CD8-positive, alpha-beta memory T cell (primary cell): ENCODE measurements at regions not wholly inside any gene's neighbourhood (a gene's known extent, or its start where the extent isn't known, plus 50 kb on each side); places are given as distances from the start of the nearest gene placed in this dataset.
"Not testable (repeated sequence)": the region's sequence is repeated elsewhere in the genome, so short reads cannot be mapped to it uniquely, and the experiment has no call there.

Experiments used
- CTCF ChIA-PET: fragments of 350-600 bp; sonication (Branson Sonifier 250); formaldehyde crosslinking; loops from one replicate; lab custom pipeline; 2021; ENCODE audit warnings: antibody characterized with exemption; lab: Charles Lee
- POLR2A ChIA-PET: fragments of 350-600 bp; sonication (Branson Sonifier 250); formaldehyde crosslinking; loops from one replicate; lab custom pipeline; 2021; ENCODE audit warnings: antibody characterized with exemption; lab: Charles Lee
- DNase-seq, 5 donors: peaks; one replicate each; pipeline versions ENCODE4 v3.0.0 to v3.0.0-alpha.2; 2020 to 2022; ENCODE audit warnings: mixed read lengths in 1 of 5
- H3K27ac ChIP-seq: one replicate; pipeline ENCODE4 v1.7.0; 2013; ENCODE audit warnings: low read depth, mild to moderate bottlenecking, low read length, moderate library complexity
- H3K27me3 ChIP-seq: 2 replicates; pipeline ENCODE4 v1.7.0; 2013; ENCODE audit warnings: low read length, mild to moderate bottlenecking; ENCODE audit not compliant: insufficient read depth, poor library complexity, severe bottlenecking
- H3K36me3 ChIP-seq: 2 replicates; pipeline ENCODE4 v1.7.0; 2013; ENCODE audit warnings: mild to moderate bottlenecking, low read length, moderate library complexity; ENCODE audit not compliant: insufficient read depth
- H3K4me1 ChIP-seq: 2 replicates; pipeline ENCODE4 v1.7.0; 2013; ENCODE audit warnings: mild to moderate bottlenecking, low read length, moderate library complexity; ENCODE audit not compliant: insufficient read depth
- H3K4me3 ChIP-seq: 2 replicates; pipeline ENCODE4 v1.7.0; 2013; ENCODE audit warnings: mild to moderate bottlenecking, low read length
- H3K9me3 ChIP-seq: 2 replicates; pipeline ENCODE4 v1.7.0; 2013; ENCODE audit warnings: mild to moderate bottlenecking, low read length
- H3K27ac Mint-ChIP-seq, 8 donors: one replicate each; pipeline ENCODE4 v1.8.0; 2020 to 2021; ENCODE audit warnings: mixed read lengths in 8 of 8, mild to moderate bottlenecking in 6 of 8, inconsistent platforms in 3 of 8, moderate library complexity in 3 of 8
- H3K27me3 Mint-ChIP-seq, 2 donors: one replicate each; pipeline ENCODE4 v1.8.0; 2020 to 2021; ENCODE audit warnings: mixed read lengths in 2 of 2, mild to moderate bottlenecking in 1 of 2, moderate library complexity in 1 of 2
- H3K36me3 Mint-ChIP-seq, 3 donors: one replicate each; pipeline ENCODE4 v1.8.0; 2020 to 2021; ENCODE audit warnings: mixed read lengths in 3 of 3, inconsistent platforms in 1 of 3, mild to moderate bottlenecking in 1 of 3
- H3K4me1 Mint-ChIP-seq, 3 donors: one replicate each; pipeline ENCODE4 v1.8.0; 2020 to 2021; ENCODE audit warnings: mixed read lengths in 3 of 3, inconsistent platforms in 1 of 3, mild to moderate bottlenecking in 1 of 3
- H3K4me3 Mint-ChIP-seq, 7 donors: one replicate each; pipeline ENCODE4 v1.8.0; 2020 to 2021; ENCODE audit warnings: mixed read lengths in 7 of 7, mild to moderate bottlenecking in 6 of 7, moderate library complexity in 4 of 7, inconsistent platforms in 2 of 7
- H3K9me3 Mint-ChIP-seq, 5 donors: one replicate each; pipeline ENCODE4 v1.8.0; 2020 to 2022; ENCODE audit warnings: mixed read lengths in 5 of 5, mild to moderate bottlenecking in 3 of 5, moderate library complexity in 2 of 5, inconsistent platforms in 1 of 5

DNA sequence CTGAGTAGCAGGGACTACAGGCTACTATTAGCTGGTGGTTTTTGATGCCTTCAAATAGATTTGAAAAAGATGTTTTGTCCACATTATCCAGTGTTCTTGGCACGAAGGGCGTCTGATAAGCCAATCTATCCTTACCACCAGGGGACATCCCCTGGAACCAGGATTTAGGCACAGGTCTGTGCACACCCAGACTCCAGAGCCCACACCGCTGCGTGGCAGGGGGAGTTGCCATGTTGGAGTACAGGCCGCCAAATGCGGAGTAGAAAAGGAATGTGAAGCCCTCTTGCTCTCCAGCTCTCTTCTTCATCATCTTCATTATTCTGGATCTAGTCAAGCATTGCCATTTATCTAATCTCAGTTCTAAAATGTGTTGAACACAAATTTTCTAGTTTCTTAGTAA, 54.3 kb downstream of the RNU1-4 start:
- H3K27me3 Mint-ChIP-seq = peaks cover 0 to 10% of the 10 kb centered on the region in 2 donors
- H3K27ac ChIP-seq, H3K4me3 Mint-ChIP-seq, H3K27ac Mint-ChIP-seq, H3K9me3 ChIP-seq, H3K9me3 Mint-ChIP-seq, H3K36me3 ChIP-seq, H3K27me3 ChIP-seq, H3K4me1 Mint-ChIP-seq, POLR2A ChIA-PET, CTCF ChIA-PET, H3K4me3 ChIP-seq, H3K36me3 Mint-ChIP-seq, H3K4me1 ChIP-seq: not testable (repeated sequence)
- DNase-seq = peak in 1 of 5 donors; percentile 23

DNA sequence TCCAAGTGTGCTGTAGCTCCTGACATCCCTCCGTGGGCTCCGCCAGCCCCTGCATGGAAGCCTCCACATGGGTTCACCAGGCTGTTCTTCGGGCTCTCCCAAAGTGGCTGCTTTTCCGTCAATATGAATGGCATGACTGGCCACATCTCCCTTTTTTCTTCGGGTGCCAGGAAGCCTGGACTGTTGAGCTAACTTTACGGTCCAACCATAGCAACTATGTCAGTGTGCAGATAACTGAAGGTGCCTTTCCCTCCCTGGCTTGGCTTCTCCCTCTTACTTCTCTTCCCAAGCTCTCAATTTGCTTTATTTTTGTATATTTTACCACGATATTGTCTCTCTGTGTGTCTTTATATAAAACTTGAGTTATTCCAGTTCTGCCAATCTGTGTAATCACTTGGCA, 54.8 kb downstream of the RNU1-4 start:
- peaks cover 0 to 10% of the 10 kb centered on the region in 2 donors for H3K27me3 Mint-ChIP-seq
- H3K4me1 ChIP-seq, DNase-seq, H3K4me1 Mint-ChIP-seq, H3K9me3 ChIP-seq, H3K4me3 ChIP-seq, H3K9me3 Mint-ChIP-seq, H3K4me3 Mint-ChIP-seq, CTCF ChIA-PET, POLR2A ChIA-PET, H3K27me3 ChIP-seq, H3K36me3 ChIP-seq, H3K36me3 Mint-ChIP-seq, H3K27ac ChIP-seq, H3K27ac Mint-ChIP-seq: not testable (repeated sequence)

DNA sequence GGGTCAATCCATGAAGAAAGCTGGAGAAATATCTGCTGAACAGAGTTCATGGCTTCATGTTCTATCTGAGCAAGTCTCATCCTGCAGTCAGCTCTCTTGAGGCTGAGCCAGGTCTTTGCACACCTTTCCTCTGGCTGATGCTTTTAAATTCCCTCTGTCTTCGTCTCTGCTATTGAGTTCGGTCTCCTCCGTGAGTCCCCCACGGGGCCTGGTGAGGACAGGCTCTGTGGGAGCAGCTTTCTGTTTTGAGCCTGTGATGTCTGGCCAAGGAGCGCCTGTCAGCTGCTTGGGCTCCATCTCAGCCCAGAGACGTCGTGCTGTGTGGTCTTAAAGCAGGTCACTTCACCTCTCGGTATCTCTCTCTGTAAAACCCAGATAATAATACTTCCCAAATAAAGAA, 55.9 kb downstream of the RNU1-4 start:
- H3K4me1 Mint-ChIP-seq, H3K9me3 ChIP-seq, H3K27ac Mint-ChIP-seq, H3K9me3 Mint-ChIP-seq, H3K27ac ChIP-seq, POLR2A ChIA-PET, H3K36me3 Mint-ChIP-seq, CTCF ChIA-PET, H3K4me3 Mint-ChIP-seq, H3K4me3 ChIP-seq, H3K36me3 ChIP-seq, H3K4me1 ChIP-seq, H3K27me3 ChIP-seq: not testable (repeated sequence)
- DNase-seq = peak in 1 of 5 donors; percentile 29
- H3K27me3 Mint-ChIP-seq = peaks cover 0 to 10% of the 10 kb centered on the region in 2 donors

DNA sequence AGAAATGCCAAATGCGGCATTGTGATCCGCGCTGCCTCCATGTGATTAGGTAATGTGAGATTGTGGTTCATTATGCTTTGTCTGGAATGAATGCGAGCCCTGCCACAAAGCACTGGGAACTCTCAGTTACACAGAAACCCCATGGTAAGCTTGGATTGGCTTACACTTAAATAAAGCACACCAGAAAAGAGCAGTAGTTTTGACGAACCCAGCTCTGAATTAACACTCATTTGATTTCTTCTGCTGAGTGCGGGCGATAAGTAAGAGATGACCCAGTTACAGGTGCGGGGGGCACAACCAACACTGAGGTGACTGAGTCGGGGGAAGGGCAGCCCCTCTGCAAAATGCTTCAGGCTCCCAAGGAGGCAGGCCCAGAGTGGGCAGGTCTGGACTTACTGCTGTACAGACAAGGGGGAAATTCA, 56.3 kb downstream of the RNU1-4 start:
- H3K4me3 Mint-ChIP-seq, H3K9me3 Mint-ChIP-seq: not testable (repeated sequence)
- H3K27me3 Mint-ChIP-seq = peaks cover 0 to 10% of the 10 kb centered on the region in 2 donors

DNA sequence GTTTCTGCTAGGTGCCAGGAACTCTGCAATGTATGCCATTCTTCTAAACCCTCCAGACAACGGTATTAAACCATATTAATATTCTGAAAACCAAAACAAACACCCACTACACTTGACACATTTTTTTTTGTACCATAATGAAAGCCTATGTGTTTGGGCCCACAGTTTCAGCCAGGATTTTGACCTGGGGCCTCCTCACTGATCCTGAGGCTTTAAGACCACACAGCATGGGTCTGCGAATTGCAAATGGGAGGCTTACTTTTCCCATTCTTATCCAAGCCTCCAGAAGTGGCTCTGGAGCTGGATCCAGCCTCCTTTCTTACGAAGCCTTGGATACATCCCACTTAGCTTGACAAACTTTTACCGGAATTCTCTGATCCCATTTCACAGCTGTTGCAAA, 56.7 kb downstream of the RNU1-4 start:
- H3K27ac ChIP-seq, H3K27me3 ChIP-seq, H3K27ac Mint-ChIP-seq, H3K4me1 ChIP-seq, H3K36me3 Mint-ChIP-seq, POLR2A ChIA-PET, H3K36me3 ChIP-seq, H3K9me3 ChIP-seq, CTCF ChIA-PET, H3K4me3 ChIP-seq, H3K4me1 Mint-ChIP-seq, H3K9me3 Mint-ChIP-seq, H3K4me3 Mint-ChIP-seq: not testable (repeated sequence)
- H3K27me3 Mint-ChIP-seq = peaks cover 0 to 10% of the 10 kb centered on the region in 2 donors
- peak in 1 of 5 donors; percentile 19 for DNase-seq

More for the DNA sequence above, 56.3 kb downstream of the RNU1-4 start:
- DNase-seq = peak in 1 of 5 donors; percentile 29
- H3K36me3 Mint-ChIP-seq, H3K9me3 ChIP-seq, H3K4me1 ChIP-seq, H3K27ac ChIP-seq, H3K4me1 Mint-ChIP-seq, CTCF ChIA-PET, POLR2A ChIA-PET, H3K4me3 ChIP-seq, H3K27me3 ChIP-seq, H3K36me3 ChIP-seq: not testable (repeated sequence)
- peak overlapping the region in 1 of 8 donors; percentile 57 for H3K27ac Mint-ChIP-seq

DNA sequence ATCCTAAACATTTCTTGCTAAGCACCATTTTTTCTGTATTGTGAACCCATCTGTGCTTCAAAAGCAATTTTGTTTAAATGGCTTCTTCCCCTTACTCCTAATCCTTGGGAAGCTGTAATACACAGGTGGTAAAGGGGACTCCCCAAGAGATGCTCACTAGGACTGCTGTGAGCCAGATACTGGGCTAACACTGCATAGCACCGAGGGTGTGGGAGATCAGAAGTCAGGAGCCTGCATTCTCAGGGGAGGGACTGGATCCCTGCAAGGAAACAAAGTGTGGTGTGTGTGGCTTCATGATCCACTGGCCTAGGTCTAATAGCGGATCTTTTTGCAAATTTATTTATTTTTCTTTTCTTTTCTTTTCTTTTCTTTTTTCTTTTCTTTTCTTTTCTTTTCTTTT, 57.7 kb downstream of the RNU1-4 start:
- H3K27ac Mint-ChIP-seq, H3K9me3 Mint-ChIP-seq, H3K36me3 ChIP-seq, H3K9me3 ChIP-seq, H3K27ac ChIP-seq, H3K36me3 Mint-ChIP-seq, H3K4me1 ChIP-seq, DNase-seq, H3K27me3 ChIP-seq, CTCF ChIA-PET, H3K4me3 ChIP-seq, H3K4me1 Mint-ChIP-seq, POLR2A ChIA-PET, H3K4me3 Mint-ChIP-seq: not testable (repeated sequence)
- H3K27me3 Mint-ChIP-seq = peaks cover 0 to 10% of the 10 kb centered on the region in 2 donors
